ENCODE measurements at regions not wholly inside any gene's neighbourhood (a gene's known extent, or its start where the extent isn't known, plus 50 kb on each side); places are given as distances from the start of the nearest gene placed in this dataset.

- no peaks in the 10 kb centered on the region for H3K9me3 ChIP-seq (ENCODE audit: control insufficient read depth in 4 of 4, insufficient read depth in 3 of 4, low read length in 3 of 4)
- H3K27me3 ChIP-seq (ENCODE audit: control insufficient read depth in 3 of 3, insufficient read depth in 3 of 3, low read length in 2 of 3), result no peaks in the 10 kb centered on the region
- no peak overlapping the region for H3K27ac ChIP-seq (ENCODE audit: low read depth in 1 of 2, low read length in 1 of 2)
- H3K4me3 ChIP-seq, result no peak overlapping the region
- no peaks in the 10 kb centered on the region for H3K36me3 ChIP-seq (ENCODE audit: control insufficient read depth in 4 of 4, insufficient read depth in 4 of 4, low read length in 4 of 4)
- WGBS, 2 donors, result 92 to 96% methylated on average over 1 of the region's 1 CpG
- no peak for DNase-seq
- no peak overlapping the region for H3K9ac ChIP-seq (ENCODE audit: insufficient read depth in 1 of 2, low read length in 2 of 2)
- no peak for ATAC-seq (ENCODE audit: insufficient read depth, low FRiP score)
- no peak for TF ChIP-seq CTCF (IDR thresholded peaks at IDR 0.05; ENCODE audit: control extremely low read depth, extremely low read depth)
- peaks cover 0 to 2% (median 0%) of the 10 kb centered on the region in 5 donors for H3K4me1 ChIP-seq (ENCODE audit: control insufficient read depth in 5 of 5, insufficient read depth in 5 of 5, low read length in 5 of 5)
These were observed 464.1 kb downstream of the PLCL1 start for GRCh38 chr2:198268519-198268918.

GRCh38 chr2:198259496-198259895, 455.1 kb downstream of the PLCL1 start:
- ATAC-seq (ENCODE audit: insufficient read depth, low FRiP score) (no peak), DNase-seq (no peak)
- H3K4me1 ChIP-seq (ENCODE audit: control insufficient read depth in 5 of 5, insufficient read depth in 5 of 5, low read length in 5 of 5), result peaks cover 0 to 2% (median 0%) of the 10 kb centered on the region in 5 donors
- no peaks in the 10 kb centered on the region for H3K9me3 ChIP-seq (ENCODE audit: control insufficient read depth in 4 of 4, insufficient read depth in 3 of 4, low read length in 3 of 4)
- 88 to 91% methylated on average over 3 of the region's 3 CpGs for WGBS, 2 donors
- no peak overlapping the region for H3K9ac ChIP-seq (ENCODE audit: insufficient read depth in 1 of 2, low read length in 2 of 2)
- no peak for TF ChIP-seq CTCF (IDR thresholded peaks at IDR 0.05; ENCODE audit: control extremely low read depth, extremely low read depth)
- peaks cover 0 to 3% (median 0%) of the 10 kb centered on the region in 3 donors for H3K27me3 ChIP-seq (ENCODE audit: control insufficient read depth in 3 of 3, insufficient read depth in 3 of 3, low read length in 2 of 3)
- H3K27ac ChIP-seq (ENCODE audit: low read depth in 1 of 2, low read length in 1 of 2), result no peak overlapping the region
- no peak overlapping the region for H3K4me3 ChIP-seq
- no peaks in the 10 kb centered on the region for H3K36me3 ChIP-seq (ENCODE audit: control insufficient read depth in 4 of 4, insufficient read depth in 4 of 4, low read length in 4 of 4)

GRCh38 chr2:198254536-198255090, 450.2 kb downstream of the PLCL1 start:
- WGBS, 2 donors, result 66 to 79% methylated on average over 5 of the region's 5 CpGs
- H3K27ac ChIP-seq (ENCODE audit: low read depth in 1 of 2, low read length in 1 of 2), result no peak overlapping the region
- peaks cover 0 to 2% (median 0%) of the 10 kb centered on the region in 5 donors for H3K4me1 ChIP-seq (ENCODE audit: control insufficient read depth in 5 of 5, insufficient read depth in 5 of 5, low read length in 5 of 5)
- ATAC-seq (ENCODE audit: insufficient read depth, low FRiP score) (no peak), DNase-seq (no peak)
- no peaks in the 10 kb centered on the region for H3K36me3 ChIP-seq (ENCODE audit: control insufficient read depth in 4 of 4, insufficient read depth in 4 of 4, low read length in 4 of 4)
- no peak overlapping the region for H3K4me3 ChIP-seq
- no peaks in the 10 kb centered on the region for H3K9me3 ChIP-seq (ENCODE audit: control insufficient read depth in 4 of 4, insufficient read depth in 3 of 4, low read length in 3 of 4)
- no peak overlapping the region for H3K9ac ChIP-seq (ENCODE audit: insufficient read depth in 1 of 2, low read length in 2 of 2)
- TF ChIP-seq CTCF (IDR thresholded peaks at IDR 0.05; ENCODE audit: control extremely low read depth, extremely low read depth), result no peak
- H3K27me3 ChIP-seq (ENCODE audit: control insufficient read depth in 3 of 3, insufficient read depth in 3 of 3, low read length in 2 of 3), result peaks cover 0 to 3% (median 0%) of the 10 kb centered on the region in 3 donors

GRCh38 chr2:198253995-198254394, 449.6 kb downstream of the PLCL1 start:
- ATAC-seq (ENCODE audit: insufficient read depth, low FRiP score) (no peak), DNase-seq (no peak)
- TF ChIP-seq CTCF (IDR thresholded peaks at IDR 0.05; ENCODE audit: control extremely low read depth, extremely low read depth), result no peak
- no peak overlapping the region for H3K4me3 ChIP-seq
- H3K4me1 ChIP-seq (ENCODE audit: control insufficient read depth in 5 of 5, insufficient read depth in 5 of 5, low read length in 5 of 5), result peaks cover 0 to 2% (median 0%) of the 10 kb centered on the region in 5 donors
- no peaks in the 10 kb centered on the region for H3K36me3 ChIP-seq (ENCODE audit: control insufficient read depth in 4 of 4, insufficient read depth in 4 of 4, low read length in 4 of 4)
- H3K27me3 ChIP-seq (ENCODE audit: control insufficient read depth in 3 of 3, insufficient read depth in 3 of 3, low read length in 2 of 3), result peaks cover 0 to 3% (median 0%) of the 10 kb centered on the region in 3 donors
- no peak overlapping the region for H3K9ac ChIP-seq (ENCODE audit: insufficient read depth in 1 of 2, low read length in 2 of 2)
- H3K27ac ChIP-seq (ENCODE audit: low read depth in 1 of 2, low read length in 1 of 2), result no peak overlapping the region
- no peaks in the 10 kb centered on the region for H3K9me3 ChIP-seq (ENCODE audit: control insufficient read depth in 4 of 4, insufficient read depth in 3 of 4, low read length in 3 of 4)
